H9 (cell line): ENCODE measurements at regions not wholly inside any gene's neighbourhood (a gene's known extent, or its start where the extent isn't known, plus 50 kb on each side); places are given as distances from the start of the nearest gene placed in this dataset.

Experiments
- DNase-seq: peaks from one replicate; pipeline ENCODE4 v3.0.0-alpha.2; 2017
- H2AFZ ChIP-seq: one replicate; pipeline ENCODE4 v1.6.1; 2013; ENCODE audit warnings: mild to moderate bottlenecking, low read length, control low read depth, moderate library complexity
- H2AK5ac ChIP-seq: 2 replicates; pipeline ENCODE4 v1.6.1; 2013; ENCODE audit warnings: low read length, control low read depth, mixed read lengths; ENCODE audit not compliant: insufficient read length
- H2BK120ac ChIP-seq: one replicate; pipeline ENCODE4 v1.6.1; 2013; ENCODE audit warnings: low read depth, mild to moderate bottlenecking, low read length, control low read depth, inconsistent platforms; ENCODE audit not compliant: poor library complexity, severe bottlenecking
- H2BK12ac ChIP-seq: 2 replicates; pipeline ENCODE4 v1.6.1; 2013; ENCODE audit warnings: low read length, control low read depth, mixed read lengths, low read depth; ENCODE audit not compliant: insufficient read length
- H2BK15ac ChIP-seq: 2 replicates; pipeline ENCODE4 v1.6.1; 2013; ENCODE audit warnings: low read depth, low read length, control low read depth
- H2BK20ac ChIP-seq: one replicate; pipeline ENCODE4 v1.6.1; 2013; ENCODE audit warnings: low read depth, mild to moderate bottlenecking, low read length, control low read depth, inconsistent platforms; ENCODE audit not compliant: poor library complexity, severe bottlenecking
- H2BK5ac ChIP-seq: 2 replicates; pipeline ENCODE4 v1.6.1; 2013; ENCODE audit warnings: low read length, control low read depth, mixed read lengths; ENCODE audit not compliant: insufficient read length
- H3K14ac ChIP-seq: 2 replicates; pipeline ENCODE4 v1.6.1; 2013; ENCODE audit warnings: low read length, control low read depth; ENCODE audit not compliant: insufficient read depth
- H3K18ac ChIP-seq: 2 replicates; pipeline ENCODE4 v1.6.1; 2013; ENCODE audit warnings: low read depth, mild to moderate bottlenecking, mixed read lengths, low read length, control low read depth; ENCODE audit not compliant: insufficient read length
- H3K23ac ChIP-seq: 2 replicates; pipeline ENCODE4 v1.6.1; 2013; ENCODE audit warnings: low read length, control low read depth, mixed read lengths, low read depth; ENCODE audit not compliant: insufficient read length
- H3K23me2 ChIP-seq: 2 replicates; pipeline ENCODE4 v1.6.1; 2013; ENCODE audit warnings: low read depth, mild to moderate bottlenecking, mixed read lengths, low read length, control low read depth; ENCODE audit not compliant: insufficient read length, poor library complexity, severe bottlenecking
- H3K27ac ChIP-seq: 2 replicates; pipeline ENCODE4 v1.5.1; 2013; ENCODE audit warnings: low read length, control low read depth, mixed read lengths, low read depth; ENCODE audit not compliant: insufficient read length
- H3K27me3 ChIP-seq: 2 replicates; pipeline ENCODE4 v1.6.1; 2013; ENCODE audit warnings: low read length, control low read depth, inconsistent platforms; ENCODE audit not compliant: insufficient read depth
- H3K4ac ChIP-seq: 2 replicates; pipeline ENCODE4 v1.6.1; 2013; ENCODE audit warnings: low read depth, mild to moderate bottlenecking, control low read depth, inconsistent platforms, low read length, moderate library complexity
- H3K4me1 ChIP-seq: 2 replicates; pipeline ENCODE4 v1.6.1; 2013; ENCODE audit warnings: low read length, control low read depth, inconsistent platforms; ENCODE audit not compliant: insufficient read depth
- H3K4me2 ChIP-seq: 2 replicates; pipeline ENCODE4 v1.6.1; 2013; ENCODE audit warnings: low read length, control low read depth, mixed read lengths; ENCODE audit not compliant: insufficient read length, insufficient read depth
- H3K56ac ChIP-seq: 2 replicates; pipeline ENCODE4 v1.6.1; 2013; ENCODE audit warnings: low read depth, mild to moderate bottlenecking, mixed read lengths, low read length, control low read depth; ENCODE audit not compliant: insufficient read length
- H3K79me1 ChIP-seq: 2 replicates; pipeline ENCODE4 v1.6.1; 2013; ENCODE audit warnings: low read depth, mild to moderate bottlenecking, moderate library complexity, low read length, control low read depth, inconsistent platforms; ENCODE audit not compliant: insufficient read depth, poor library complexity, severe bottlenecking
- H3K79me2 ChIP-seq: 2 replicates; pipeline ENCODE4 v1.6.1; 2013; ENCODE audit warnings: low read length, control low read depth, inconsistent platforms; ENCODE audit not compliant: insufficient read depth
- H3K9ac ChIP-seq: 2 replicates; pipeline ENCODE4 v1.6.1; 2013; ENCODE audit warnings: low read length, control low read depth, mixed read lengths; ENCODE audit not compliant: insufficient read length; ENCODE audit errors: extremely low read depth
- H3K9me3 ChIP-seq: one replicate; pipeline ENCODE4 v1.6.1; 2013; ENCODE audit warnings: low read depth, low read length, inconsistent platforms; ENCODE audit not compliant: control insufficient read depth
- H3T11ph ChIP-seq: one replicate; pipeline ENCODE4 v1.6.1; 2013; ENCODE audit warnings: mild to moderate bottlenecking, low read length, control low read depth, inconsistent platforms
- H4K20me1 ChIP-seq: one replicate; pipeline ENCODE4 v1.6.1; 2013; ENCODE audit not compliant: control insufficient read depth, insufficient read length, insufficient read depth
- H4K5ac ChIP-seq: 2 replicates; pipeline ENCODE4 v1.6.1; 2013; ENCODE audit warnings: low read depth, mild to moderate bottlenecking, mixed read lengths, low read length, control low read depth; ENCODE audit not compliant: insufficient read length
- H4K8ac ChIP-seq: replicated peaks from 2 replicates; pipeline ENCODE4 v1.6.1; 2013; ENCODE audit warnings: low read length, control low read depth, mixed read lengths, low read depth; ENCODE audit not compliant: insufficient read length
- H4K91ac ChIP-seq: 2 replicates; pipeline ENCODE4 v1.6.1; 2013; ENCODE audit warnings: low read depth, mild to moderate bottlenecking, moderate library complexity, mixed read lengths, low read length, control low read depth; ENCODE audit not compliant: insufficient read length
- H3K27ac Mint-ChIP-seq, 3 experiments: 2 replicates in 2 of 3; 3 replicates in 1 of 3; pipeline ENCODE4 v1.8.0; 2020 to 2021; ENCODE audit warnings: mixed read lengths in 3 of 3, mild to moderate bottlenecking in 1 of 3, moderate library complexity in 1 of 3
- H3K27me3 Mint-ChIP-seq: 2 replicates; pipeline ENCODE4 v1.8.0; 2021; ENCODE audit warnings: low read depth, mild to moderate bottlenecking, moderate library complexity, mixed read lengths
- H3K36me3 Mint-ChIP-seq, 3 experiments: 2 replicates in 2 of 3; 3 replicates in 1 of 3; pipeline ENCODE4 v1.8.0; 2020 to 2021; ENCODE audit warnings: low read depth in 3 of 3, mixed read lengths in 3 of 3; ENCODE audit not compliant: insufficient read depth in 1 of 3
- H3K4me1 Mint-ChIP-seq, 2 experiments: 2 replicates each; pipeline ENCODE4 v1.8.0; 2020; ENCODE audit warnings: mixed read lengths in 2 of 2
- H3K4me3 Mint-ChIP-seq, 2 experiments: 2 replicates in 1 of 2; 3 replicates in 1 of 2; pipeline ENCODE4 v1.8.0; 2020 to 2021; ENCODE audit warnings: mild to moderate bottlenecking in 2 of 2, mixed read lengths in 2 of 2, moderate library complexity in 1 of 2
- H3K9me3 Mint-ChIP-seq, 2 experiments: 2 replicates in 1 of 2; 3 replicates in 1 of 2; pipeline ENCODE4 v1.8.0; 2020; ENCODE audit warnings: mild to moderate bottlenecking in 2 of 2, mixed read lengths in 2 of 2, moderate library complexity in 1 of 2
- CTCF ChIP-seq: fragments of 200-600 bp; sonication (generic); conservative IDR thresholded peaks from 3 replicates; pipeline ENCODE4 v1.8.0; 2021; ENCODE audit warnings: antibody characterized with exemption, mild to moderate bottlenecking
- WGBS: extraction: QIAGEN DNeasy Blood & Tissue Kit; methylation state at CpG from one replicate; pipeline ENCODE4 v1.1.7; 2013; ENCODE audit warnings: missing lambda C conversion rate, low lambda C conversion rate, mixed read lengths; ENCODE audit not compliant: insufficient read length; ENCODE audit errors: extremely low coverage; 5-methylcytosine and 5-hydroxymethylcytosine counted together

GRCh38 chr11:128189823-128190222, 397.5 kb downstream of the ETS1 start:
- Histone ChIP-seq H3K4ac (no peak overlapping the region), H3K9me3 (no peaks in the 10 kb centered on the region), H4K5ac (no peak overlapping the region), H3K23ac (no peak overlapping the region), H3K27me3 (no peaks in the 10 kb centered on the region), H2BK5ac (no peak overlapping the region), H4K8ac (no peak overlapping the region), H2AFZ (no peak overlapping the region), H4K91ac (no peak overlapping the region), H2BK20ac (no peak overlapping the region), H3K4me2 (no peak overlapping the region), H3T11ph (no peak overlapping the region), H3K79me1 (no peaks in the 10 kb centered on the region), H2AK5ac (no peak overlapping the region), H2BK15ac (no peak overlapping the region), H3K27ac (no peak overlapping the region), H4K20me1 (no peaks in the 10 kb centered on the region), H3K4me1 (no peaks in the 10 kb centered on the region), H3K23me2 (no peaks in the 10 kb centered on the region), H2BK120ac (no peak overlapping the region), H2BK12ac (no peak overlapping the region), H3K79me2 (no peaks in the 10 kb centered on the region), H3K56ac (no peak overlapping the region), H3K14ac (no peak overlapping the region), H3K18ac (no peak overlapping the region), H3K9ac (no peak overlapping the region)
- H3K9me3 Mint-ChIP-seq, result peaks cover 14 to 15% of the 10 kb centered on the region in 2 experiments
- no peak for TF ChIP-seq CTCF
- no peak for DNase-seq
- H3K4me3 Mint-ChIP-seq, result no peak overlapping the region
- no CpG with 5 or more reads among the region's 4 CpGs for whole genome bisulfite sequencing
- peaks cover 3 to 13% (median 3%) of the 10 kb centered on the region in 3 experiments; a peak in 5 of 7 replicates for H3K36me3 Mint-ChIP-seq
- no peaks in the 10 kb centered on the region for H3K27me3 Mint-ChIP-seq
- H3K4me1 Mint-ChIP-seq, result no peaks in the 10 kb centered on the region
- no peak overlapping the region; a peak in 1 of 7 replicates for H3K27ac Mint-ChIP-seq
